Thoracic aorta (tissue), 2 donors: ENCODE measurements at regions not wholly inside any gene's neighbourhood (a gene's known extent, or its start where the extent isn't known, plus 50 kb on each side); places are given as distances from the start of the nearest gene placed in this dataset.
"Not testable (repeated sequence)": the region's sequence is repeated elsewhere in the genome, so short reads cannot be mapped to it uniquely, and the experiment has no call there.

ENCODE experiments used
- ATAC-seq: fragments of 150-250 bp; one replicate; pipeline ENCODE4 v1.8.0; 2017; ENCODE audit warnings: low read depth; ENCODE audit not compliant: insufficient number of reproducible peaks, low FRiP score
- DNase-seq: peaks from one replicate; pipeline ENCODE4 v3.0.0-alpha.2; 2020; ENCODE audit warnings: low spot score
- H3K27ac ChIP-seq, 2 donors: fragments of 200-600 bp; sonication (generic); 1 replicate in 1 of 2; 2 replicates in 1 of 2; pipeline ENCODE4 v1.5.1; 2016; ENCODE audit warnings: mild to moderate bottlenecking in 2 of 2, moderate library complexity in 2 of 2
- H3K27me3 ChIP-seq: fragments of 200-600 bp; sonication (generic); replicated peaks from 2 replicates; pipeline ENCODE4 v1.6.0; 2016; ENCODE audit warnings: mild to moderate bottlenecking; ENCODE audit not compliant: insufficient read depth
- H3K36me3 ChIP-seq: fragments of 200-600 bp; sonication (generic); one replicate; pipeline ENCODE4 v1.5.1; 2016
- H3K4me1 ChIP-seq, 2 donors: fragments of 200-600 bp; sonication (generic); 1 replicate in 1 of 2; 2 replicates in 1 of 2; pipeline versions ENCODE4 v1.5.1 to v1.6.0; 2016; ENCODE audit warnings: low read depth in 2 of 2, mild to moderate bottlenecking in 1 of 2; ENCODE audit not compliant: control insufficient read depth in 1 of 2
- H3K4me3 ChIP-seq: fragments of 200-600 bp; sonication (generic); 2 replicates; pipeline ENCODE4 v1.5.1; 2016; ENCODE audit warnings: mild to moderate bottlenecking
- H3K9me3 ChIP-seq: fragments of 200-600 bp; sonication (generic); 2 replicates; pipeline ENCODE4 v1.5.1; 2016
- CTCF ChIP-seq: fragments of 200-600 bp; sonication (generic); IDR thresholded peaks from one replicate; pipeline ENCODE4 v1.5.1; 2019; ENCODE audit warnings: antibody characterized with exemption

GRCh38 chr19:30811397-30812098 lies 439.4 kb downstream of the ZNF536 start:
- DNase-seq: no peak

GRCh38 chr19:30810726-30811125 lies 438.5 kb downstream of the ZNF536 start:
- Histone ChIP-seq H3K36me3 (no peaks in the 10 kb centered on the region), H3K4me3 (no peak overlapping the region), H3K27me3 (no peaks in the 10 kb centered on the region), H3K9me3 (no peaks in the 10 kb centered on the region), H3K27ac (no peak overlapping the region), H3K4me1 (no peaks in the 10 kb centered on the region)
- DNase-seq (no peak), ATAC-seq (no peak)
- TF ChIP-seq CTCF: no peak

More at GRCh38 chr19:30811397-30812098, 439.4 kb downstream of the ZNF536 start:
- no peaks in the 10 kb centered on the region for H3K27me3 ChIP-seq
- H3K4me1 ChIP-seq: no peaks in the 10 kb centered on the region
- no peaks in the 10 kb centered on the region for H3K9me3 ChIP-seq
- ATAC-seq: no peak
- no peaks in the 10 kb centered on the region for H3K36me3 ChIP-seq
- no peak overlapping the region for H3K27ac ChIP-seq
- TF ChIP-seq CTCF: no peak
- no peak overlapping the region for H3K4me3 ChIP-seq

- Histone ChIP-seq H3K36me3 (no peaks in the 10 kb centered on the region), H3K4me3 (no peak overlapping the region), H3K27me3 (no peaks in the 10 kb centered on the region), H3K9me3 (no peaks in the 10 kb centered on the region), H3K27ac (no peak overlapping the region), H3K4me1 (no peaks in the 10 kb centered on the region)
- TF ChIP-seq CTCF: no peak
- ATAC-seq: no peak
- no peak for DNase-seq
Observed at GRCh38 chr19:30807278-30807677, 435.1 kb downstream of the ZNF536 start.

- Histone ChIP-seq H3K27me3 (no peaks in the 10 kb centered on the region), H3K9me3 (no peaks in the 10 kb centered on the region), H3K4me3 (no peak overlapping the region), H3K4me1 (no peaks in the 10 kb centered on the region), H3K27ac (no peak overlapping the region), H3K36me3 (no peaks in the 10 kb centered on the region)
- ATAC-seq (no peak), DNase-seq (no peak)
- no peak for TF ChIP-seq CTCF
Observed at GRCh38 chr19:30806311-30806710, 434.1 kb downstream of the ZNF536 start.

- no peak for ATAC-seq
- Histone ChIP-seq H3K27me3 (no peaks in the 10 kb centered on the region), H3K36me3 (no peaks in the 10 kb centered on the region), H3K4me1 (no peaks in the 10 kb centered on the region), H3K4me3 (no peak overlapping the region), H3K27ac (no peak overlapping the region), H3K9me3 (no peaks in the 10 kb centered on the region)
- TF ChIP-seq CTCF: no peak
- DNase-seq: no peak
Observed at GRCh38 chr19:30804751-30805150, 432.6 kb downstream of the ZNF536 start.

- not testable (repeated sequence) for H3K27ac ChIP-seq, H3K4me3 ChIP-seq, DNase-seq, H3K9me3 ChIP-seq, H3K27me3 ChIP-seq, H3K4me1 ChIP-seq, H3K36me3 ChIP-seq, ATAC-seq
Observed at GRCh38 chr19:30804333-30804732, 432.1 kb downstream of the ZNF536 start.
